ENCODE measurements at regions not wholly inside any gene's neighbourhood (a gene's known extent, or its start where the extent isn't known, plus 50 kb on each side); places are given as distances from the start of the nearest gene placed in this dataset.

GRCh38 chr18:6607343-6607742, 122.2 kb upstream of the ARHGAP28 start:
- DNase-seq (ENCODE audit: low spot score): no peak

DNA sequence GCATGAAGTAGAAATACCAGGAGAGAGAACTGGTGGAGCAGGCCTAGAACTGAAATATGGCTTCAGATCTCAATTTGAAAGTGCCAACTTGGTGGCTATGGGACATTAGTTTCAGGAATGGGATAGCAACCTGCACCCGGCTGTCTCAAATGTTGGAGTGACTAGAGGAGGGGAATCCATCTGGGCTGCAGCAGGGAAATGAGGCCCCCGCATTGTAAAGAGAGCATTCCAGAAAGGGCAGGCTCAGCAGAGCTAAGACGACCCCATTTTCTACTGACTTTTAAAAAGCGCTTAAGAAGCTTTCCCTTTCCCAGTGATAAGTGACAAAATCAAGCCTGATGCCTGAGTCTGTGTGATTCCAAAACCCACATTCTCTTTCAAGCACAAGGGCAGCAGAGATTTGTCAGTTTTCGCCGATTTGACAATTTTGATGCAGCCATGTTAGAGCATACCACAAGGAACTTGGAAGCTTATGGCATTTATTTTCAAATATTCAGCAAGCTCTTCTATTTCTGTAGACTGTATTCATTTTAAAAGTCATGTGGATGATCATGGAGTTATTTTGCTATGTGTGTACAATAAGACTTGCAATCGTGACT, 119.8 kb upstream of the ARHGAP28 start:
- no peak for DNase-seq (ENCODE audit: low spot score)

DNA sequence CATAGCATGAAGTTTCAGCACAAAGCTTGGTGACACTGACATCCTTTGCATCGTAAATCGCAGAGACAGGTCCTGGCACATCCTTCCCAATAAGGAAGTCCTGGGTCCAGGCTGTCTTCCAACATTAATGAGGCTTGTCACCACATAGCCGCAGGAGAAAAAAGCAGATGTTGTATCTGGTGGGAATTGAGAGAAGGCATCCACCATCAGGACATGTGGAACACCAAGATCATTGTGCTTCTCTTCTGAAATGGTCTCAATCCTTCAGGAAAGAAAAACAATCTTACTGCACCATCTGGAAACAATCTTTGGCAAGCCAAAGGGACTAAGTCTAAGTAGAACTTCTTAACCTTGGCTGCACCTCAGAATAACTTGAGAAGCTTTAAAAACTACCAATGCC, 119.0 kb upstream of the ARHGAP28 start:
- no peak for DNase-seq (ENCODE audit: low spot score)

DNA sequence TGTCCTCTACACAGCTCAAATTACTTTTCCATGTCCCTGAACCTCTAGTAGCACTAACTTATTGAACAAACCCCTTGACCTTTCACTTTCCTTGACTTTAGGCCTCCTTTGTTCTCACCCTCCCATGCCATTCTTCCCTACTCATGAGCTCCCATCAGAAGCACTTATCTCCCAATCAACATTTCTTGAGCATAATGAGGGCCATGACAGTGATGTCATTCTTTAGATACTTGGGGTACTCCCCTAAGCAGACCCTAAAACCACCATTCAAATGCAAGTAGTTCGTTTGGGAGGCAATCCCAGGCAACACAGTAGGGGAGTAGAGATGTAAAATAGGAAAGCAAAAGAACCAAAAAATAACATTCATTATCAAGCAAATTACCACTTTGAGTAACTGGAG, 115.9 kb upstream of the ARHGAP28 start:
- DNase-seq (ENCODE audit: low spot score): no peak

DNA sequence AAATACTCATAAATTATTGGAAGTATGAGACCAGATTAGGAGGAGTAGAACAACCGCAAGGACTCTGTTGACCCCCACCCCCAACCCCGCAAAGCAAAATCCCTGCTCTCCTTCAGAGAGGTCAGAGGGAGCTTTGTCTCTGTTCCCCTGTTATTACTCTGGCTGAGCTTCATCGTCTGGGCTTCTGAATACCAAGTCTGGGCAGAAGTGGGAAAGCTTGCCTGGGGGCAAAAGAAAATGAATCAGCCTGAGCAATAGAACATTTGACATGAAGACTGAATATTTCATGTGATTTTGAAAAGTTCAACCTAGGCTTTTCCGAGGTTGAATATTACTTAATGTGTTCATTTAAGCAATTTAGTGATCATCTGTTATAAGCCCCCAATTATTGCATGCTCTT, 114.6 kb upstream of the ARHGAP28 start:
- no peak for DNase-seq (ENCODE audit: low spot score)

DNA sequence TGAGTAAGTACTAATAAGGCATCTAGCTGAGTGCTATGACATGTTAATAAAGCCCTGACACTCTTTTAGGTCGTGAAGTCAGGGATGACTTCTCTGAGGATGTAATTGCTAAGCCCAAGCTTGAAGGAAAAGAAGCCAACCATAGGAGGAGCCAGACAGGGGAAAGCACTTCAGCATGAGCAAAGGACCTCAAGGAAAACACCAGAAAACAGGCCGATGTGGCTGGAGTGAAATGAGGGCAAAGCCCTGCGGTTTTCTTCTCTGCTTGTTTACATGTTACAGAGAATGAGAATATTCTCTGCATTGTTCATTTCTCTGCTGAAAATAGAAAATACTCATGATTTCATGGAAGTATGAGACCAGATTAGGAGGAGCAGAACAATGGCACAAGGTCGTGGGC, 112.5 kb upstream of the ARHGAP28 start:
- DNase-seq (ENCODE audit: low spot score): no peak

GRCh38 chr18:6621437-6621836, 108.1 kb upstream of the ARHGAP28 start:
- no peak for DNase-seq (ENCODE audit: low spot score)

DNA sequence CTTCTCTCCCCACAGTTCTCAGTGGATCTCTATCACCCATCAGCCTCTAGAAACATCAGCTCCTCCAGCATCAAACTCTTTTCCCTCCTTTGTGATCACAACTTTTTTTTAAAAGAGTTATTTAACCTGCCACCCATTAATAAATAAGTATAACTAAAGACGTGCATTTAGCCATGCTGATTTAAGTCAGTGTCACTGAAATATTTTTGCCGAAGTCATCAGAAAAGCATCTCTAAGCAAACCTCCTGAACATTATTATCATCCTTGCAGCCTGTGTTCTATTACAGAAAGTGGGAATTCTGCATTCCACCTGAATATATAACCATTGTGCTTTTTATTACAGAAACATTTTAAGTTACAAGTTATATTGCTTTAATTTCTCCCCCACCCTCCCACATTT, 106.2 kb upstream of the ARHGAP28 start:
- no peak for DNase-seq (ENCODE audit: low spot score)

GRCh38 chr18:6624271-6624660, 105.2 kb upstream of the ARHGAP28 start:
- no peak for DNase-seq (ENCODE audit: low spot score)

GRCh38 chr18:6624661-6625311, 104.7 kb upstream of the ARHGAP28 start:
- DNase-seq (ENCODE audit: low spot score): no peak

- no peak for DNase-seq (ENCODE audit: low spot score)
Observed at GRCh38 chr18:6625481-6625880, 104.0 kb upstream of the ARHGAP28 start.

- DNase-seq (ENCODE audit: low spot score): no peak
Observed at GRCh38 chr18:6626457-6626856, 103.1 kb upstream of the ARHGAP28 start.

GRCh38 chr18:6627645-6628044, 101.9 kb upstream of the ARHGAP28 start:
- DNase-seq (ENCODE audit: low spot score): no peak

GRCh38 chr18:6628187-6628586, 101.3 kb upstream of the ARHGAP28 start:
- no peak for DNase-seq (ENCODE audit: low spot score)

- no peak for DNase-seq (ENCODE audit: low spot score)
Observed at GRCh38 chr18:6629635-6630140, 99.8 kb upstream of the ARHGAP28 start.

- DNase-seq (ENCODE audit: low spot score): no peak
Observed at GRCh38 chr18:6633310-6633709, 96.2 kb upstream of the ARHGAP28 start.

GRCh38 chr18:6636091-6636490, 93.4 kb upstream of the ARHGAP28 start:
- no peak for DNase-seq (ENCODE audit: low spot score)

DNA sequence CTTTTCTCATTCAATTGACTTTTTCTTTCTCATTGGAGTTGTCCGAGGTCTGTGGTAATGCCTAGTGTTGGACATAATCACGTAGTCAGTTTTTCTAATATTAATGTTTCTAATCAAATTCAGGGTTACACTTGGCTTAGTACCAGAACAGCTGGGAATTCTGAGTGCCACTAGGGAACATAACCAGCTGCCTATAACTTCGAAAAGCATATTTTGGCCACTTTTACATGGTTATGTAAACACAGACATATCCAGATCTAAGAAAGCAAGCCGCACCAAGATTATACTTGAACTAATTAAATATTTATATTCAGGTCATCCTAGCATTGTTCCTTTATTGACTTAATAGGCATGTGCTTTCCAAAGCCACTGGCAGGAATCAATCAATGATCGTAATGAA, 91.1 kb upstream of the ARHGAP28 start:
- DNase-seq (ENCODE audit: low spot score): no peak

DNA sequence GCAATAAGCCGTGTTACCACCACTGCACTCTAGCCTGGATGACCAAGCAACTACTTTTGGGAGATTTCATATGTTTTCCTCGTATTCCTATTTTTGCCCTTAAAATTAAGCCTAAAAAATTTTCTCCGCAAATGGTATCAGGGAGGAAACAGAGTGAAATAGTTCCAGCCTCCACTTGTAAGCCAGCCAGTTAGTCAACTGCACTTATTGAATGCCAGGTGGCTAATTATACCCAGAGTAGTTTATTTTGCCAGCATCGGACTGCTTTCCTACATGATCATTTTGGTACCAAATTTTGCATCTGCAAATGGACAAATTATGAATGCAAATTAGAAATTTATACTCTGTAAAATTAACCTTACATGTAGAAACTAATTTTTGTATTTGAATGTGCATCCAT, 90.2 kb upstream of the ARHGAP28 start:
- no peak for DNase-seq (ENCODE audit: low spot score)

- no peak for DNase-seq (ENCODE audit: low spot score)
Observed at GRCh38 chr18:6644836-6645627, 84.5 kb upstream of the ARHGAP28 start.

DNA sequence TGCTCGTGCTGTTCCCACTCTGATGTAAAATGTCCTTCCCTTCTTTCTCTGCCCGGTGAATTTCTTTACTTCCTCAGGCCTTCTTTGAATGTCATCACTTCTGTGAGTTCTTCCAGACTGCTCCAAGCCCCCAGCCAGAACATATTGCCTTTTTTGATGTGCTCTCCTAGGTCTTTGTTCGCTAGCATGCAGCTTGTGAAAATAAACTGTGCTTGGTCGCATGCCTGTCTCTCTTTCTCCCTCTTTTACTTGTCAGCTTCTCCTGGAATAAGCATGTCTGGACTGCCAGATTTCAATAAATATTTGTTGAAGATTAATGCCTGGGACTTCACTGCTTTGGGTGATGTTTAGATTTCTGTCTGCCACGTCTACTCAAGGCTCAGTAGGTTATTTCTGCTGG, 82.7 kb upstream of the ARHGAP28 start:
- DNase-seq (ENCODE audit: low spot score): no peak

DNA sequence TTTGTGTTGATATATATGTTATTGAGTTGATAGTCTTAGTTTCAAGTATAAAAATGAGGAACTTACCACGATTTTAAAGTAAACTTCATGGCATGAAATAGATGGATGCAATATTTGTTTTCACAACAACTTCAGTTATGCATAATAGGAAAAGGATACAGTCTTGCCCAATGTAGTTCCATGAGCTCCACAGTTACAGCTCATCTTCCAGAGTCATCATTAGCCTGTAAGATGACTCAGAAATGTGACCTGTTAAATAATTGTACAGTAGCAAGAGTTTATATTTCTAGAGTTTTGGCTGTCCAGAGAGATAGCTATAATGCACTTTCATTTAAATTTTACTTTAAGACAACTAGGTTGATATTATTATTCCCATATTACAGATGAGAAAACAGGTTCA, 80.9 kb upstream of the ARHGAP28 start:
- no peak for DNase-seq (ENCODE audit: low spot score)

Measured in HT-29 (cell line).